ENCODE measurements at regions not wholly inside any gene's neighbourhood (a gene's known extent, or its start where the extent isn't known, plus 50 kb on each side); places are given as distances from the start of the nearest gene placed in this dataset.

DNA sequence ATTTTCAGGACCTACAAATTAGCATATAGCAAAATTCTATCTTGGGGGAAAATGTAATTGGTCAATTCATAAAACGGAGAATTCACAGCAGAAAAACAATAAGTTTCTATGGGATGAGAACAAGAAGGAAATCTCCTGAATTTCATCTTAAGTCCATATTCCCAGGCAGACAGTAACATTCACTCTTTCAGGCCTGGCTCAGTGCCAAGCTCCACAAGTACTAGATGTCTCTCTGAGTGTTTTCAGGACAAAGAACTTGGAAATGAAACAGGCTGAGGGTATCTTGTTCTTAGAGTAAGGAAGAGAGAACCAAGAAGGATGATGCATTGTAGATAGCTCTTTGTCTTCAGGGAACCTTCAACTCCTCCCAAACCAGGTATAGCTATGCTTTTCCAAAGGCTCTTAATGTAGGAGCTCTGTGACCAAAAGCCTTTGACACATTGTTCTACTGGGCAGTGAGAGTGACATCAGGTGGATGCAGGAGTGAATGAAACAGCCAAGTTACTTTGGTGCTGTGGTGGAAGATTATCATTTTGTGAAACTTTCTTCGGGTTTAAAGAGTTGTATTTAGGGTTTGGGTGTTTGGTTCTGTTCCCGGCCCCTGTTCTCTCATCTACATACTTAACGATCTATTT, 298.3 kb downstream of the GPATCH2 start:
- H3K9me3 ChIP-seq (ENCODE audit: low read depth): no peaks in the 10 kb centered on the region
- peak; percentile 33 to 71 for DNase-seq (ENCODE audit: low read depth in 1 of 2, low spot score in 1 of 2)
- H3K27me3 ChIP-seq: no peaks in the 10 kb centered on the region
- H3K36me3 ChIP-seq: no peaks in the 10 kb centered on the region
- peaks cover 14% of the 10 kb centered on the region for H3K4me1 ChIP-seq (ENCODE audit: low read depth)
- TF ChIP-seq, protein P1, sequence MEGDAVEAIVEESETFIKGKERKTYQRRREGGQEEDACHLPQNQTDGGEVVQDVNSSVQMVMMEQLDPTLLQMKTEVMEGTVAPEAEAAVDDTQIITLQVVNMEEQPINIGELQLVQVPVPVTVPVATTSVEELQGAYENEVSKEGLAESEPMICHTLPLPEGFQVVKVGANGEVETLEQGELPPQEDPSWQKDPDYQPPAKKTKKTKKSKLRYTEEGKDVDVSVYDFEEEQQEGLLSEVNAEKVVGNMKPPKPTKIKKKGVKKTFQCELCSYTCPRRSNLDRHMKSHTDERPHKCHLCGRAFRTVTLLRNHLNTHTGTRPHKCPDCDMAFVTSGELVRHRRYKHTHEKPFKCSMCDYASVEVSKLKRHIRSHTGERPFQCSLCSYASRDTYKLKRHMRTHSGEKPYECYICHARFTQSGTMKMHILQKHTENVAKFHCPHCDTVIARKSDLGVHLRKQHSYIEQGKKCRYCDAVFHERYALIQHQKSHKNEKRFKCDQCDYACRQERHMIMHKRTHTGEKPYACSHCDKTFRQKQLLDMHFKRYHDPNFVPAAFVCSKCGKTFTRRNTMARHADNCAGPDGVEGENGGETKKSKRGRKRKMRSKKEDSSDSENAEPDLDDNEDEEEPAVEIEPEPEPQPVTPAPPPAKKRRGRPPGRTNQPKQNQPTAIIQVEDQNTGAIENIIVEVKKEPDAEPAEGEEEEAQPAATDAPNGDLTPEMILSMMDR (IDR thresholded peaks at IDR 0.05; ENCODE audit: low read depth, low read length): no peak
- H3K27ac ChIP-seq: no peak overlapping the region
- H3K4me3 ChIP-seq: no peak overlapping the region

DNA sequence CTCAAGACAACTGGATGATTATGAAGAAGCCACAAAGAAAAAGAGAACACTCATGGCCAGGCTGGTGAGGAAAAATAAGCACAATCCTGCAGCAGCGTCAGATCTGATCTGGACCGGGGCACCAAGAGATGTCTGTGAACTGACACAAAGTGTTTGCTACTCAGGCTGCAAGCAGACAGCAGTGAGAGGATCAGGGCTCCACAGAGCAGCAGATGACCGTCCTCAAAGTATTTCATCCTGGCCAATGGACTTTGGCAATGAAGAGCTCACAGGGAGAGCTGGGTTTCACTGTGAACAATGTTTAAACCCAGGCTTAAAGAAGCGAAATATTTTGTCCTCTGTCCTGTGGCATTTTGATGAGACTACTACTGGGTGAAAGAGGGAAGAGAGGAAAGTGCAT, 299.2 kb downstream of the GPATCH2 start:
- Histone ChIP-seq H3K27me3 (no peaks in the 10 kb centered on the region), H3K9me3 (ENCODE audit: low read depth) (no peaks in the 10 kb centered on the region), H3K4me1 (ENCODE audit: low read depth) (peaks cover 14% of the 10 kb centered on the region), H3K36me3 (no peaks in the 10 kb centered on the region), H3K4me3 (no peak overlapping the region), H3K27ac (no peak overlapping the region)
- TF ChIP-seq, protein P1 (IDR thresholded peaks at IDR 0.05; ENCODE audit: low read depth, low read length): no peak
- no peak for DNase-seq (ENCODE audit: low read depth in 1 of 2, low spot score in 1 of 2)

DNA sequence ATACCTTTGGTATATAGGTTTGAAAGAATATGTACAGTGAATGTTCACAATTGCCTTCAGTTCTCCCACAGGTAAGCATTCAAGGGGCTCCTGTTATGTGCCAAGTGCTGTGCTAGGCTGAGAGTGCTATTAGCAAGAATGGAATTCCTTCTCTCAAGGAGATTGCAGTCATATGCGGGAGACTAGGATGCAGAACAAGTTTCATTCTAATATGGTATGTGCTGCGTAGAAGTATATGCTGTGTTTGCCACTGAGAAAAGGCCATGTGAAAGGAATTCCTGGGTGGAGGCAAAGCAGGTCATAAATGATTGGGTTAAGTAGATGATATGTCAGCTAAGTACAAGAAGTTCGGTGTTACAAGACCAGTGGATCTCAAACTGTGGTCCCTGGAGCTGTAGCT, 303.0 kb downstream of the GPATCH2 start:
- TF ChIP-seq, protein P1 (IDR thresholded peaks at IDR 0.05; ENCODE audit: low read depth, low read length): no peak
- H3K36me3 ChIP-seq: no peaks in the 10 kb centered on the region
- no peaks in the 10 kb centered on the region for H3K9me3 ChIP-seq (ENCODE audit: low read depth)
- no peak overlapping the region for H3K27ac ChIP-seq
- H3K4me1 ChIP-seq (ENCODE audit: low read depth): peaks cover 14% of the 10 kb centered on the region
- DNase-seq (ENCODE audit: low read depth in 1 of 2, low spot score in 1 of 2): no peak
- H3K4me3 ChIP-seq: no peak overlapping the region
- no peaks in the 10 kb centered on the region for H3K27me3 ChIP-seq

DNA sequence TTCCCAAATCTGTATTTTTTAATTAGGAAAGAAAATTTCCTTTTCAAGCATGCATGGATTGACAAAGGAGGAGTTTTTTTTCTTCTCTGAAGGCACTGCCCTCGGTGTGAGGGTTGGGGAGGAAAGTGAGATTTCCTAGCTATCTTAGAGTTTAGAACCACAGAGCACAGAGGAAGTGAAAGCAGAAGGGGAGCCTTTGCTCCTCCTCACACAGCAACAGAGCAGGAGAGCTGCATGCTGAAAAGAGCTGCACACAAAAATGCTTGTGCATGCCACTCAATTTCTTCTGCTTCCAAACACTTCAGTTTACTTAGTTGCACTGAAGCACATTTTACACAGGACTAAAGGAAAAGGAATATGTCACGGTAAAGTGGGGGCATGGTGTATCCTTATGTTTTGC, 308.1 kb downstream of the GPATCH2 start:
- DNase-seq (ENCODE audit: low read depth in 1 of 2, low spot score in 1 of 2): no peak
- TF ChIP-seq, protein P1 (IDR thresholded peaks at IDR 0.05; ENCODE audit: low read depth, low read length): no peak
- peaks cover 6% of the 10 kb centered on the region for H3K4me1 ChIP-seq (ENCODE audit: low read depth)
- no peak overlapping the region for H3K4me3 ChIP-seq
- H3K27me3 ChIP-seq: no peaks in the 10 kb centered on the region
- no peak overlapping the region for H3K27ac ChIP-seq
- no peaks in the 10 kb centered on the region for H3K9me3 ChIP-seq (ENCODE audit: low read depth)
- no peaks in the 10 kb centered on the region for H3K36me3 ChIP-seq

GRCh38 chr1:217315346-217315745, 315.5 kb downstream of the GPATCH2 start:
- no peaks in the 10 kb centered on the region for H3K27me3 ChIP-seq
- no peaks in the 10 kb centered on the region for H3K36me3 ChIP-seq
- H3K27ac ChIP-seq: no peak overlapping the region
- DNase-seq (ENCODE audit: low read depth in 1 of 2, low spot score in 1 of 2): peak in 1 of 2 donors; percentile 25
- TF ChIP-seq, protein P1 (IDR thresholded peaks at IDR 0.05; ENCODE audit: low read depth, low read length): no peak
- H3K4me3 ChIP-seq: no peak overlapping the region
- H3K9me3 ChIP-seq (ENCODE audit: low read depth): no peaks in the 10 kb centered on the region
- H3K4me1 ChIP-seq (ENCODE audit: low read depth): peaks cover 10% of the 10 kb centered on the region

Measured in cardiac muscle cell (in vitro differentiated cells and primary cell).